ENCODE measurements at regions not wholly inside any gene's neighbourhood (a gene's known extent, or its start where the extent isn't known, plus 50 kb on each side); places are given as distances from the start of the nearest gene placed in this dataset.
A peak's percentile ranks its signal among the peaks of the same experiment; 100 is the strongest.

DNA sequence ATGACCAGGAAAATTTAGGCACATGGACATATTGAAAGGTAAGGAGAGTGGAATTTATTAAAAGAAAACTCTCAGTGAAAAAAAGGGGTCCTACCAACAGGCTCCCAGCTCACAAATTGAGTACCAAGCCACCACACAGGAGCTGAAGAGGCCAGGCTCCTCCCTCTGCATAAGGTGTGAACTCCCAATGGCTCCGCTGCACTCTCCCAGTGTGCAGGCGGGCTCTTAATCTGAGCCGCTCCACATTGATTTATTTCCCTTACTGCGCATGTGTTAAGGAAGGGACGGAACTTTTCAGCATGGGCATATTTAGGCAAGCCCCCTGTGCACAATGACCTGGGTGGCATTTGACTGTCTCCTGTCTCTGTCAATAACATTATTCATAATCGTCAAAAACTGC, 68.6 kb upstream of the PLEKHG7 start:
- no peaks in the 10 kb centered on the region for H3K36me3 ChIP-seq (ENCODE audit: insufficient read depth, low read length)
- H3K4me3 ChIP-seq (ENCODE audit: low read length): no peak overlapping the region
- Mint-ChIP-seq H3K27ac (no peak overlapping the region), H3K4me1 (no peaks in the 10 kb centered on the region), H3K27me3 (peaks cover 3 to 4% of the 10 kb centered on the region in 2 donors), H3K4me3 (no peak overlapping the region), H3K9me3 (no peaks in the 10 kb centered on the region), H3K36me3 (no peaks in the 10 kb centered on the region)
- ChIA-PET CTCF (interaction anchor here (0.6 to 2.1 kb wide), 2 partner anchors 15 to 822 kb away, joined by 3 to 8 read pairs; no protein-coding TSS in a partner anchor), POLR2A (no interaction called here)
- no peaks in the 10 kb centered on the region for H3K4me1 ChIP-seq (ENCODE audit: insufficient read depth, low read length)
- no peaks in the 10 kb centered on the region for H3K27me3 ChIP-seq (ENCODE audit: insufficient read depth, low read length, poor library complexity, severe bottlenecking)
- no peaks in the 10 kb centered on the region for H3K9me3 ChIP-seq (ENCODE audit: low read length)
- H3K27ac ChIP-seq (ENCODE audit: low read depth, low read length): no peak overlapping the region
- no peak for DNase-seq

DNA sequence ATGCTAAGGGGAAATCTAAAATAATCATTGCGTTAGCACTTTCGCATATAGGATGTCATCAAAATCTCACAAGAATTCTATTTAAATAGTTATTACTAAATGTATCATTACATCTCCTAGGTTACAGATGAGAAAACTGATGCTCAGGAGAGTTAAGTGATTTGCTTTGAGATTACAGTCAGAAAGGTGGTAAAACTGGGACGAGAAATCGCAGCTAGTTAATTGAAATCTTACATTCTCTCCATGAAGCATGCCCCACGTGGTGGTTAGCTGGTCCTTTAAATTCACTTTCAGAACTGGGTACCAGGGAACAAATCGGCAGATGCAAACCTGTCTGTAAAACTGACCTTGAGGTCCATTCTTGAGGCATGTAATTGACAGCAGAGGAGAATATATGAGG, 71.8 kb upstream of the PLEKHG7 start:
- Histone ChIP-seq H3K4me1 (ENCODE audit: insufficient read depth, low read length) (no peaks in the 10 kb centered on the region), H3K9me3 (ENCODE audit: low read length) (no peaks in the 10 kb centered on the region), H3K36me3 (ENCODE audit: insufficient read depth, low read length) (no peaks in the 10 kb centered on the region), H3K27me3 (ENCODE audit: insufficient read depth, low read length, poor library complexity, severe bottlenecking) (no peaks in the 10 kb centered on the region), H3K27ac (ENCODE audit: low read depth, low read length) (no peak overlapping the region), H3K4me3 (ENCODE audit: low read length) (no peak overlapping the region)
- no peak overlapping the region for H3K27ac Mint-ChIP-seq
- no peaks in the 10 kb centered on the region for H3K36me3 Mint-ChIP-seq
- H3K9me3 Mint-ChIP-seq: no peaks in the 10 kb centered on the region
- peaks cover 3 to 4% of the 10 kb centered on the region in 2 donors for H3K27me3 Mint-ChIP-seq
- POLR2A ChIA-PET: no interaction called here
- H3K4me1 Mint-ChIP-seq: no peaks in the 10 kb centered on the region
- DNase-seq: no peak
- H3K4me3 Mint-ChIP-seq: no peak overlapping the region
- CTCF ChIA-PET: interaction anchor here (3.2 kb wide), 1 partner anchor 19 kb away, joined by 15 read pairs; no protein-coding TSS in a partner anchor

DNA sequence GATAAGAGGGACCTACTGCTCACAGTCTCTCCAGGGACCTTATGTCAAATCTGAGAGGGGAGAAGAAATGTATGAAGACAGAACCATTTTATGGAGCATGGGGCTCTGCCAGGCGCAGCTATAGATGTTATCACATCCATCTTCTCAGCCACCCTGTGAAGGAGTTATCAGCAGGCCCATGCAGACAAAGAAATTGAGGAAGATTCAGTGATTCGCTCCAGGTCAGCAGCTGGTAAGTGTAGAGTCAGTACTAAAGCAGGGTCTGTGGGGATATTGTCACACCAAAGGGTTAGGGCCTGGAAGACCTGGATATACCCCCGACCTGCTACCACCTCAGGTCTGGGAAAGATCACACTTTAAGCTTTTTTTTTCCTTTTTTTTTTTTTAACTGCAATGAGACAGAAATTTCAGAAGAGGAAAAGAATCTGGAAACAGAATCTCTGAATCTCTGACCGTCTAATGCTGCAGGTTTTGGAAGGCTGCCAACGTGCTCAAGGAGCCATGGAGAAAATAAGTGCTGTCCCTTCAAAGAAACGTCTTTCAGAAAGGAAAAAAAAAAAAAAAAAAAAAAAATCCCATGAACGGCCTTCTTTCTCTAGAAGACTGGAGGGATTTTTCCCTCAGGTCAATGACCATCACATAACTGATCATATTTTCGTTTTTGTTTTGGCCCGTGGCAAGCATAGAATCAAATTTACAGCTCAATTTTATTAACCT, 73.3 kb upstream of the PLEKHG7 start:
- no peaks in the 10 kb centered on the region for H3K4me1 Mint-ChIP-seq
- peaks cover 3 to 5% of the 10 kb centered on the region in 2 donors for H3K27me3 Mint-ChIP-seq
- no peaks in the 10 kb centered on the region for H3K36me3 ChIP-seq (ENCODE audit: insufficient read depth, low read length)
- H3K27ac Mint-ChIP-seq: no peak overlapping the region
- no peaks in the 10 kb centered on the region for H3K9me3 ChIP-seq (ENCODE audit: low read length)
- ChIA-PET CTCF (interaction anchor here (0.7 to 1.0 kb wide), 2 partner anchors 19 to 31 kb away, joined by 3 read pairs; no protein-coding TSS in a partner anchor), POLR2A (no interaction called here)
- no peak overlapping the region for H3K4me3 ChIP-seq (ENCODE audit: low read length)
- no peaks in the 10 kb centered on the region for H3K9me3 Mint-ChIP-seq
- no peak overlapping the region for H3K4me3 Mint-ChIP-seq
- no peak overlapping the region for H3K27ac ChIP-seq (ENCODE audit: low read depth, low read length)
- H3K27me3 ChIP-seq (ENCODE audit: insufficient read depth, low read length, poor library complexity, severe bottlenecking): no peaks in the 10 kb centered on the region
- H3K36me3 Mint-ChIP-seq: no peaks in the 10 kb centered on the region
- DNase-seq: no peak
- H3K4me1 ChIP-seq (ENCODE audit: insufficient read depth, low read length): no peaks in the 10 kb centered on the region

DNA sequence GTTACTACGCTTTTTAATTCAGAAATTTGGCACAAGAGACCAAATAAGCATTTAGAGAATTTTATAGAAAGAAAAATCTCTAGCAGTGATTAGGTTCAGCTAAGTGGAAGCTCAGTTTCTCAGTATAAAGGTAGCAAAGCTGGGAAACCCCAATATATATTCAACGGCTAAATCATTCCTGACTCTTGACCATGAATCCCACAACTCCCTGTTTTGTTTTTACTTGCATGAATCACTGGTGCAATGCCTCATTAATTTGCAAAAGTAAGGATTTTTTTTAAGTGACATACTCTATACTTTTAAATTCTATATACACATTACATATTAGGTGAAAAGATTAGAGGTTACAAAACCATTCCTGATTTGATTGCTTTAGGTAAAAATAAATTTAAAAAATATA, 74.3 kb upstream of the PLEKHG7 start:
- Mint-ChIP-seq H3K4me1 (no peaks in the 10 kb centered on the region), H3K27ac (no peak overlapping the region), H3K4me3 (no peak overlapping the region), H3K27me3 (peaks cover 1 to 2% of the 10 kb centered on the region in 2 donors), H3K9me3 (no peaks in the 10 kb centered on the region), H3K36me3 (no peaks in the 10 kb centered on the region)
- Histone ChIP-seq H3K4me1 (ENCODE audit: insufficient read depth, low read length) (no peaks in the 10 kb centered on the region), H3K9me3 (ENCODE audit: low read length) (no peaks in the 10 kb centered on the region), H3K36me3 (ENCODE audit: insufficient read depth, low read length) (no peaks in the 10 kb centered on the region), H3K27ac (ENCODE audit: low read depth, low read length) (no peak overlapping the region), H3K4me3 (ENCODE audit: low read length) (no peak overlapping the region), H3K27me3 (ENCODE audit: insufficient read depth, low read length, poor library complexity, severe bottlenecking) (no peaks in the 10 kb centered on the region)
- POLR2A ChIA-PET: no interaction called here
- DNase-seq: no peak
- CTCF ChIA-PET: no interaction called here

DNA sequence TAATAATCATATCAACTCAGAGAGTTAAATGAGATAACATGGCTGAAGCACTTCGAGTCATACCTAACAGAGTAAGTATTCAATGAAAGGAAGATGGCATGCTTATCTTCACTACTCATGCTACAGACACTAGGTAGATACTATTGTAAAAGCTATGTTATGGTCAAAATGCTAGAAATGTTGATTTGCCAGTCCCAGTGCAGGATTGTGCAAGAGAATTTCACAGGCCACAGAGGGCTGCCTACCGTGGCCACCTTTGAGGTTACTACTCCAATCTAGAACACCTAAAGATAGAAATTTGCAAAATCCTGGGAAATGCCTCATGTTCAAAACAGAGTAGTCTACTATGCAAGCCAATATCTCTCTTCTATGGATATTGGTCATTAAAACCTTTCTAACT, 75.3 kb upstream of the PLEKHG7 start:
- H3K36me3 Mint-ChIP-seq: no peaks in the 10 kb centered on the region
- no peaks in the 10 kb centered on the region for H3K4me1 Mint-ChIP-seq
- H3K27ac ChIP-seq (ENCODE audit: low read depth, low read length): no peak overlapping the region
- DNase-seq: no peak
- H3K27ac Mint-ChIP-seq: no peak overlapping the region
- H3K36me3 ChIP-seq (ENCODE audit: insufficient read depth, low read length): no peaks in the 10 kb centered on the region
- POLR2A ChIA-PET: no interaction called here
- CTCF ChIA-PET: no interaction called here
- peaks cover 0 to 1% of the 10 kb centered on the region in 2 donors for H3K27me3 Mint-ChIP-seq
- no peaks in the 10 kb centered on the region for H3K9me3 Mint-ChIP-seq
- no peaks in the 10 kb centered on the region for H3K27me3 ChIP-seq (ENCODE audit: insufficient read depth, low read length, poor library complexity, severe bottlenecking)
- no peaks in the 10 kb centered on the region for H3K9me3 ChIP-seq (ENCODE audit: low read length)
- H3K4me3 Mint-ChIP-seq: no peak overlapping the region
- no peak overlapping the region for H3K4me3 ChIP-seq (ENCODE audit: low read length)
- no peaks in the 10 kb centered on the region for H3K4me1 ChIP-seq (ENCODE audit: insufficient read depth, low read length)

DNA sequence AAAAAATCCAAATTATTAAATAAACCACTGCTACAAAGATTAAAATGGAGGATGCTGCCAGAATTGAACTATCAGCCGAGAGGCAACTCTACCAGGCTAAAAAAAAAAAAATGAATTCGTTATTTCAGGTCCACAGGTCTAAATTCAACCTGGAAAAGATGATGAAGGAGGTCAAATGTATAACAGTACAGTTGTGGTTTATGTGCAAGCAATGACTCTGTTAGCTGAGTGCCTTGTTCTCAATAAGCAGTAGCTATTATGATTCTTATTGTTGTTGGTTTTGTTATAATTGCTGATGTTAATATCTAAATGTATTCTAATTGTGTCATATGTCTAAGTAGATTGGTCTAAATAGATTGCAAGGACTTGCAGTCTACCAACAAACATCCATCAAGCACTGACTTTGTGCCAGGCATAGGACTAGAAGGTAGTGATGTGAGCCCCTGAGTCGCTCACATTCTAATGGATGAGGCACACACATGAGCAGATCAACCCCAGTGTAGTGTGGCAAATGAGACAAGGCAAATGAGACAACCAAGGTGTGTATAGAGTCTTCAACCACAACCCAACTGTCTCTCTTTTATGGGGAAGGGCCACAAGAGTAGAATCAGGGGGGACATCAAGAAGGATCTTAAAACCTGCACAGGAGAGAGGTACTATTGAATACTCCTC, 77.0 kb upstream of the PLEKHG7 start:
- Mint-ChIP-seq H3K27ac (peak overlapping the region in 1 of 8 donors; percentile 3), H3K9me3 (peaks cover 0 to 8% (median 0%) of the 10 kb centered on the region in 5 donors), H3K36me3 (peaks cover 0 to 5% (median 3%) of the 10 kb centered on the region in 3 donors), H3K4me1 (no peaks in the 10 kb centered on the region), H3K27me3 (peaks cover 0 to 1% of the 10 kb centered on the region in 2 donors), H3K4me3 (no peak overlapping the region)
- no peak overlapping the region for H3K4me3 ChIP-seq (ENCODE audit: low read length)
- no peaks in the 10 kb centered on the region for H3K9me3 ChIP-seq (ENCODE audit: low read length)
- ChIA-PET CTCF (no interaction called here), POLR2A (no interaction called here)
- no peaks in the 10 kb centered on the region for H3K4me1 ChIP-seq (ENCODE audit: insufficient read depth, low read length)
- H3K27ac ChIP-seq (ENCODE audit: low read depth, low read length): no peak overlapping the region
- H3K27me3 ChIP-seq (ENCODE audit: insufficient read depth, low read length, poor library complexity, severe bottlenecking): no peaks in the 10 kb centered on the region
- H3K36me3 ChIP-seq (ENCODE audit: insufficient read depth, low read length): no peaks in the 10 kb centered on the region
- DNase-seq: no peak

DNA sequence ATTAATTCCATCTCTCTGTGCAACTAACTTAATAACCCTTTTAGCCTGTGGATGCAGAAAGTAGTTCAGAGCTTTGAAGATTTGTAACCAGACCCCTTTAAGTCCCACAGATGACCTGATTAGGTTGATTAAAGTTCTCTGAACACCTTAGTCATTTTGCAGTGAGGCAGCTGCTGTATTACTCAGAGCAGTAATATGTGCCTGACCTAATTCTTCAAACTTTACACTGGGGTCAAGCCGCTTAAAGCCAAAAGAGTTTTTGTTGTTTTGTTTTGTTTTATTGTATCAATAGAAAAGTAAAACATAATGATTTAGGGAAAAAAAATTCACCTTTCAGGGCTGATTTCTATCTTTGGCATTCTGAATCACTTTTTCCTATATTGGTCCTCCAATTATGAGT, 78.6 kb upstream of the PLEKHG7 start:
- no peak overlapping the region for H3K27ac ChIP-seq (ENCODE audit: low read depth, low read length)
- no peak for DNase-seq
- Mint-ChIP-seq H3K36me3 (peaks cover 0 to 5% (median 3%) of the 10 kb centered on the region in 3 donors), H3K27ac (no peak overlapping the region), H3K4me1 (no peaks in the 10 kb centered on the region), H3K9me3 (peaks cover 0 to 8% (median 0%) of the 10 kb centered on the region in 5 donors), H3K4me3 (no peak overlapping the region), H3K27me3 (peaks cover 0 to 1% of the 10 kb centered on the region in 2 donors)
- H3K4me1 ChIP-seq (ENCODE audit: insufficient read depth, low read length): no peaks in the 10 kb centered on the region
- H3K27me3 ChIP-seq (ENCODE audit: insufficient read depth, low read length, poor library complexity, severe bottlenecking): no peaks in the 10 kb centered on the region
- H3K4me3 ChIP-seq (ENCODE audit: low read length): no peak overlapping the region
- H3K9me3 ChIP-seq (ENCODE audit: low read length): no peaks in the 10 kb centered on the region
- CTCF ChIA-PET: no interaction called here
- H3K36me3 ChIP-seq (ENCODE audit: insufficient read depth, low read length): no peaks in the 10 kb centered on the region
- POLR2A ChIA-PET: no interaction called here

DNA sequence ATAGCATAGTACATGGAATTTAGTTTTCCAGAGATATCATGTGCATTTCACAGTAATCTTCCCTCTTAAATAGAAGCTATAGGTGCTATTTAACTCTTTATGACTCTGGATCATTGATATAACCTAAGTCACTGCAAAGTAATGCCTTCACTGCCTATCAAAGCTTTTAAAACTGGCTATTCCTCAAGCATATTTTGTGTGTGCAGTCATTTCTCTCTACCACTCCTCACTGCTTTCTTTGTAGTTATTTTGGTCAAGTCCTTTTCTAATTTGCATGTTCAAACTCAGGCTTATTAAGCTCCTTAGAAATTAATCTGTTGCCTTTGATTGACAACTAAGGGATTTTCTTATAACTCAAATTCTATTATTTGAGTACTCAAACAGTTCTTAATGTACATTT, 79.4 kb upstream of the PLEKHG7 start:
- POLR2A ChIA-PET: no interaction called here

More for the DNA sequence above, 79.4 kb upstream of the PLEKHG7 start:
- Histone ChIP-seq H3K36me3 (ENCODE audit: insufficient read depth, low read length) (no peaks in the 10 kb centered on the region), H3K27ac (ENCODE audit: low read depth, low read length) (no peak overlapping the region), H3K27me3 (ENCODE audit: insufficient read depth, low read length, poor library complexity, severe bottlenecking) (no peaks in the 10 kb centered on the region), H3K9me3 (ENCODE audit: low read length) (no peaks in the 10 kb centered on the region), H3K4me3 (ENCODE audit: low read length) (no peak overlapping the region), H3K4me1 (ENCODE audit: insufficient read depth, low read length) (no peaks in the 10 kb centered on the region)
- Mint-ChIP-seq H3K36me3 (peaks cover 0 to 5% (median 3%) of the 10 kb centered on the region in 3 donors), H3K27me3 (peaks cover 0 to 1% of the 10 kb centered on the region in 2 donors), H3K9me3 (peaks cover 0 to 8% (median 0%) of the 10 kb centered on the region in 5 donors), H3K4me3 (no peak overlapping the region), H3K4me1 (no peaks in the 10 kb centered on the region), H3K27ac (no peak overlapping the region)
- no peak for DNase-seq
- CTCF ChIA-PET: no interaction called here

Measured in CD8-positive, alpha-beta memory T cell (primary cell).